ENCODE measurements at regions not wholly inside any gene's neighbourhood (a gene's known extent, or its start where the extent isn't known, plus 50 kb on each side); places are given as distances from the start of the nearest gene placed in this dataset.

- H3K9me3 ChIP-seq (ENCODE audit: control insufficient read depth, low read length): no peaks in the 10 kb centered on the region
- H3K27ac ChIP-seq (ENCODE audit: insufficient read depth, low read depth, low read length, poor library complexity, severe bottlenecking): no peak overlapping the region
Observed at GRCh38 chr11:112722148-112722547, 239.1 kb upstream of the NCAM1 start.

GRCh38 chr11:112722876-112723275, 238.3 kb upstream of the NCAM1 start:
- Histone ChIP-seq H3K27ac (ENCODE audit: insufficient read depth, low read depth, low read length, poor library complexity, severe bottlenecking) (no peak overlapping the region), H3K4me3 (ENCODE audit: insufficient read depth, low read depth, low read length) (no peak overlapping the region), H3K27me3 (ENCODE audit: control insufficient read depth, insufficient read depth, low read length, poor library complexity, severe bottlenecking) (no peaks in the 10 kb centered on the region), H3K36me3 (ENCODE audit: control insufficient read depth, insufficient read depth, low read length) (no peaks in the 10 kb centered on the region), H3K9me3 (ENCODE audit: control insufficient read depth, low read length) (no peaks in the 10 kb centered on the region), H3K4me1 (ENCODE audit: control insufficient read depth, insufficient read depth, low read length) (no peaks in the 10 kb centered on the region)
- WGBS, 2 experiments: 90 to 94% methylated on average over 4 of the region's 4 CpGs

More at GRCh38 chr11:112722148-112722547, 239.1 kb upstream of the NCAM1 start:
- 94 to 99% methylated on average over 2 of the region's 2 CpGs for WGBS, 2 experiments
- Histone ChIP-seq H3K27me3 (ENCODE audit: control insufficient read depth, insufficient read depth, low read length, poor library complexity, severe bottlenecking) (no peaks in the 10 kb centered on the region), H3K4me3 (ENCODE audit: insufficient read depth, low read depth, low read length) (no peak overlapping the region), H3K36me3 (ENCODE audit: control insufficient read depth, insufficient read depth, low read length) (no peaks in the 10 kb centered on the region), H3K4me1 (ENCODE audit: control insufficient read depth, insufficient read depth, low read length) (no peaks in the 10 kb centered on the region)

GRCh38 chr11:112723676-112724495, 237.3 kb upstream of the NCAM1 start:
- WGBS, 2 experiments: 91 to 92% methylated on average over 13 of the region's 13 CpGs
- H3K36me3 ChIP-seq (ENCODE audit: control insufficient read depth, insufficient read depth, low read length): no peaks in the 10 kb centered on the region
- H3K4me3 ChIP-seq (ENCODE audit: insufficient read depth, low read depth, low read length): no peak overlapping the region
- no peaks in the 10 kb centered on the region for H3K4me1 ChIP-seq (ENCODE audit: control insufficient read depth, insufficient read depth, low read length)
- H3K9me3 ChIP-seq (ENCODE audit: control insufficient read depth, low read length): no peaks in the 10 kb centered on the region
- no peaks in the 10 kb centered on the region for H3K27me3 ChIP-seq (ENCODE audit: control insufficient read depth, insufficient read depth, low read length, poor library complexity, severe bottlenecking)
- no peak overlapping the region for H3K27ac ChIP-seq (ENCODE audit: insufficient read depth, low read depth, low read length, poor library complexity, severe bottlenecking)

GRCh38 chr11:112724496-112724790, 236.8 kb upstream of the NCAM1 start:
- WGBS, 2 experiments: 94 to 95% methylated on average over 4 of the region's 4 CpGs
- Histone ChIP-seq H3K4me3 (ENCODE audit: insufficient read depth, low read depth, low read length) (no peak overlapping the region), H3K27me3 (ENCODE audit: control insufficient read depth, insufficient read depth, low read length, poor library complexity, severe bottlenecking) (no peaks in the 10 kb centered on the region), H3K27ac (ENCODE audit: insufficient read depth, low read depth, low read length, poor library complexity, severe bottlenecking) (no peak overlapping the region), H3K36me3 (ENCODE audit: control insufficient read depth, insufficient read depth, low read length) (no peaks in the 10 kb centered on the region), H3K4me1 (ENCODE audit: control insufficient read depth, insufficient read depth, low read length) (no peaks in the 10 kb centered on the region), H3K9me3 (ENCODE audit: control insufficient read depth, low read length) (no peaks in the 10 kb centered on the region)

GRCh38 chr11:112725636-112726035, 235.6 kb upstream of the NCAM1 start:
- WGBS, 2 experiments: 88 to 91% methylated on average over 3 of the region's 3 CpGs
- H3K27ac ChIP-seq (ENCODE audit: insufficient read depth, low read depth, low read length, poor library complexity, severe bottlenecking): no peak overlapping the region
- no peaks in the 10 kb centered on the region for H3K4me1 ChIP-seq (ENCODE audit: control insufficient read depth, insufficient read depth, low read length)
- H3K9me3 ChIP-seq (ENCODE audit: control insufficient read depth, low read length): no peaks in the 10 kb centered on the region
- H3K36me3 ChIP-seq (ENCODE audit: control insufficient read depth, insufficient read depth, low read length): no peaks in the 10 kb centered on the region
- H3K4me3 ChIP-seq (ENCODE audit: insufficient read depth, low read depth, low read length): no peak overlapping the region
- H3K27me3 ChIP-seq (ENCODE audit: control insufficient read depth, insufficient read depth, low read length, poor library complexity, severe bottlenecking): no peaks in the 10 kb centered on the region

GRCh38 chr11:112727341-112727841, 233.8 kb upstream of the NCAM1 start:
- H3K36me3 ChIP-seq (ENCODE audit: control insufficient read depth, insufficient read depth, low read length): no peaks in the 10 kb centered on the region
- no peak overlapping the region for H3K27ac ChIP-seq (ENCODE audit: insufficient read depth, low read depth, low read length, poor library complexity, severe bottlenecking)
- H3K4me1 ChIP-seq (ENCODE audit: control insufficient read depth, insufficient read depth, low read length): no peaks in the 10 kb centered on the region
- no peaks in the 10 kb centered on the region for H3K27me3 ChIP-seq (ENCODE audit: control insufficient read depth, insufficient read depth, low read length, poor library complexity, severe bottlenecking)
- no peaks in the 10 kb centered on the region for H3K9me3 ChIP-seq (ENCODE audit: control insufficient read depth, low read length)
- 89 to 94% methylated on average over 3 of the region's 3 CpGs for WGBS, 2 experiments
- no peak overlapping the region for H3K4me3 ChIP-seq (ENCODE audit: insufficient read depth, low read depth, low read length)

- H3K4me3 ChIP-seq (ENCODE audit: insufficient read depth, low read depth, low read length): no peak overlapping the region
- no peaks in the 10 kb centered on the region for H3K36me3 ChIP-seq (ENCODE audit: control insufficient read depth, insufficient read depth, low read length)
- WGBS, 2 experiments: 92 to 100% methylated on average over 2 of the region's 2 CpGs
- no peak overlapping the region for H3K27ac ChIP-seq (ENCODE audit: insufficient read depth, low read depth, low read length, poor library complexity, severe bottlenecking)
- H3K27me3 ChIP-seq (ENCODE audit: control insufficient read depth, insufficient read depth, low read length, poor library complexity, severe bottlenecking): no peaks in the 10 kb centered on the region
- no peaks in the 10 kb centered on the region for H3K9me3 ChIP-seq (ENCODE audit: control insufficient read depth, low read length)
- no peaks in the 10 kb centered on the region for H3K4me1 ChIP-seq (ENCODE audit: control insufficient read depth, insufficient read depth, low read length)
Observed at GRCh38 chr11:112728288-112728687, 232.9 kb upstream of the NCAM1 start.

GRCh38 chr11:112728716-112729115, 232.5 kb upstream of the NCAM1 start:
- Histone ChIP-seq H3K4me3 (ENCODE audit: insufficient read depth, low read depth, low read length) (no peak overlapping the region), H3K27ac (ENCODE audit: insufficient read depth, low read depth, low read length, poor library complexity, severe bottlenecking) (no peak overlapping the region), H3K27me3 (ENCODE audit: control insufficient read depth, insufficient read depth, low read length, poor library complexity, severe bottlenecking) (no peaks in the 10 kb centered on the region), H3K36me3 (ENCODE audit: control insufficient read depth, insufficient read depth, low read length) (no peaks in the 10 kb centered on the region), H3K4me1 (ENCODE audit: control insufficient read depth, insufficient read depth, low read length) (no peaks in the 10 kb centered on the region), H3K9me3 (ENCODE audit: control insufficient read depth, low read length) (no peaks in the 10 kb centered on the region)
- WGBS, 2 experiments: 92% methylated on average over 4 of the region's 4 CpGs

- Histone ChIP-seq H3K36me3 (ENCODE audit: control insufficient read depth, insufficient read depth, low read length) (no peaks in the 10 kb centered on the region), H3K9me3 (ENCODE audit: control insufficient read depth, low read length) (no peaks in the 10 kb centered on the region), H3K4me1 (ENCODE audit: control insufficient read depth, insufficient read depth, low read length) (no peaks in the 10 kb centered on the region), H3K4me3 (ENCODE audit: insufficient read depth, low read depth, low read length) (no peak overlapping the region), H3K27me3 (ENCODE audit: control insufficient read depth, insufficient read depth, low read length, poor library complexity, severe bottlenecking) (no peaks in the 10 kb centered on the region), H3K27ac (ENCODE audit: insufficient read depth, low read depth, low read length, poor library complexity, severe bottlenecking) (no peak overlapping the region)
- WGBS, 2 experiments: 78 to 81% methylated on average over 5 of the region's 5 CpGs
Observed at GRCh38 chr11:112730591-112730990, 230.6 kb upstream of the NCAM1 start.

GRCh38 chr11:112731538-112731937, 229.7 kb upstream of the NCAM1 start:
- H3K9me3 ChIP-seq (ENCODE audit: control insufficient read depth, low read length): no peaks in the 10 kb centered on the region
- no peak overlapping the region for H3K27ac ChIP-seq (ENCODE audit: insufficient read depth, low read depth, low read length, poor library complexity, severe bottlenecking)
- H3K27me3 ChIP-seq (ENCODE audit: control insufficient read depth, insufficient read depth, low read length, poor library complexity, severe bottlenecking): no peaks in the 10 kb centered on the region
- H3K4me1 ChIP-seq (ENCODE audit: control insufficient read depth, insufficient read depth, low read length): no peaks in the 10 kb centered on the region
- H3K4me3 ChIP-seq (ENCODE audit: insufficient read depth, low read depth, low read length): no peak overlapping the region
- H3K36me3 ChIP-seq (ENCODE audit: control insufficient read depth, insufficient read depth, low read length): no peaks in the 10 kb centered on the region
- WGBS, 2 experiments: 83% methylated on average over 1 of the region's 2 CpGs; no CpG with 5 or more reads in 1 of the 2 experiments
